GM18520 (cell line): ENCODE measurements at regions not wholly inside any gene's neighbourhood (a gene's known extent, or its start where the extent isn't known, plus 50 kb on each side); places are given as distances from the start of the nearest gene placed in this dataset.
"Not testable (repeated sequence)": the region's sequence is repeated elsewhere in the genome, so short reads cannot be mapped to it uniquely, and the experiment has no call there.

ENCODE experiments used
- ATAC-seq: cut with Tn5 transposase; IDR thresholded peaks from one replicate; pipeline ENCODE4 v1.9.1; 2021; ENCODE audit not compliant: unreplicated experiment

DNA sequence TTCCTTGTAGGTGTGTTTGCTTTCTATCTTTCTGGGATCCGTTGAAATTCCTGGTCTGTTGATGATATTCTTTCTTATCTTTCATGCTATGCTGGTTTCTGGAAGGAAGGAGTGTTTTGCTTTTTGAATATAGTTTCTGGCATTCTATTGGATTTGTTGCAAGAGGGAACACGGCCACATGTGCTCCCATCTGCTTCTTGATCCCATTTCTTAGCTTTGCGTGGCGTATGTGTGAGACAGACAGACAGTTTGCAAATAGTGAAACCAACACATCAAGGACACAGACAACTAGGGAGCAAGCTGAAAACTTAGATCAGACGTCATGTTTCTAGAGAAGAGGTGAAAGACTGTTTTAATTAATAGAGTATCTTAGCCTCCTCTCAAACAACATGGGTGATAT lies 261.9 kb upstream of the PUDP start:
- ATAC-seq, result no peak

DNA sequence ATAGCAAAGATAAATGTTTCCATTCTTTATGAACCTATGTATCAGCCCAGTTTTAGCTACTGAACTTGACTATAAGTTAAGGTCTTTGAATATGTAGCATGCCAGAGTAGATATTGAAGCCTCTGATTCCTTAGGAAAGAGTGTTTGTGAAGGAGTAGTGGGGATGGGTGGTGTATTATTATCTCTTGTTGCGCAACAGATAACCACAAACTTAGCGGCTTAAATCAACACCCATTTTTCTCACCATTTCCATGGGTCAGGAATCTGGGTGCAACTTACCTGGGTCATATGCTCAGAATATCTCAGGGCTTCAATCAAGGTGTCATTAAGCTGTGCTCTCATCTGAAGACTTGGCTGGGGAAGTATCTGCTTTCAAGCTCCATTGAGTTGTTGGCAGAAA lies 251.4 kb upstream of the PUDP start:
- ATAC-seq, result no peak

DNA sequence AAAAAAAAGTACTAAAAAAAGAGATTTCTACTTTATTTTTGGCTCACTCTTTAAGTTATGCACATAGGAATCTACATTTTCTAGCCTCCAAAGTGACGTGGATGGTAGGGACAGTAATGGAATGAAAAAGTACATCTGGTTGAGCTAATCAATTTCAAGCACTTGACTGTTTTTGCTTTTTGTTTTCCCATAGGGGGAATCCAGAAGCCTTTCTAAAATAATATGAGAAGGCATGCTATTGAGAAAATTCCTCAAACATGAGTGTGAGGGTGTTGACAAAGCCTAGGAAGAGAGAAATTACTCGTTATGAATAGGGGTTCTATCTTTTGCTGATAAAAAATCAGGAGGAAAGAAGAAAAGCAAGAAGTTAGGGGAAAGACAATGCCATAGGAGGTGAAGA lies 242.5 kb upstream of the PUDP start:
- ATAC-seq, result no peak

DNA sequence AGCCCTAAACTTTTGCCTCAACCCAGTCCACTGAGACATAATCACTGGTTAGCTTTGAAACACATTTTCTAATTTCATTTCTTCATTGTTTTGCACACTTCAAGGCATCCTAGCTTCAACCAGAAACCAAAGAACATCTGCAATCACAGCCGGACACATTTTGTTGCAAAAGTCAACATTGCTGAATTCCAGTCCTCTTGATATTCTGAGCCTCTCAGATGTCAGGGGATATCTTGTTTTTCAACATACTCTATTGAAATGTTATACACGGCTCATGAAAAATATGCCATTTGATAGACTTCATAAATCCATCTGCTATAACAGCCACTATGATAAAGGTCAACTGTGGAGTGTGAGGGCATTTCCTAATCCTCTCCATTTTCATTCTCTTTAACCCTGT lies 241.6 kb upstream of the PUDP start:
- no peak for ATAC-seq

DNA sequence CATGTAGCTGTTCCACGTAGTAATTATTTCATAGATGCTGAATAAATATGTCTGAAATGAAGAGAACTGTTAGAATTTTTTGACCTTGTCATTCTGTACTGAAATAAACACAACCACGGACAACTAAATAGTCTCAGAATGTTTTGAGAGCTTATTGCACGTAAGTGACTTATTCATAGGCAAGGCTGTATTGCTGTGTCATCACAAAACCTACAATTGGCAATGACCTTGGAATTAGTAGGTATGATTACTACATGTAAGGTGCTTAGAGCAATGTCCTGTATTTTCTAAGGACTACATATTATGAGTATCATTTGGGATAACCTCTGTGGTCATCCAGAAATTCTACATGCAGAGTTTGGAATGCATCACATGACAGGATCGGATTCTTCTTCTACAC lies 237.2 kb upstream of the PUDP start:
- no peak for ATAC-seq

DNA sequence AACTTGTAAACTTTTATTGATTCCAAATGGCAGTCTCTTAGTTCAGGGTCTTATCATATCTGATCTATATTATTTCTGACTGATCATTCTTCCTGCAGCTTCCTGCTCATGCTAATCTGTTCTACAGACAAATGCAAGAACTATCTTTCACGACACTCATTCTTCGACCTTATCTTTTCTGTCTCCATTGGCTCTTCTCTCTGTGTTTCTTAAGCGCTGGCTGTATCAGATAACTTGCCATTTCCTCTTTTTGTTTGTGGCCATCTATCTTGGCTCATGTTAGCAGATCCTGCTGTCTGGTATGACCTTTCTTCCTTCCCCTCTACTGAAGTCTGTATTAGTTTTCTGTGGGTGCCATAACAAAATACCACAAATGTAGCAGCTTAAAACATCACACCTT lies 230.5 kb upstream of the PUDP start:
- ATAC-seq, result no peak

DNA sequence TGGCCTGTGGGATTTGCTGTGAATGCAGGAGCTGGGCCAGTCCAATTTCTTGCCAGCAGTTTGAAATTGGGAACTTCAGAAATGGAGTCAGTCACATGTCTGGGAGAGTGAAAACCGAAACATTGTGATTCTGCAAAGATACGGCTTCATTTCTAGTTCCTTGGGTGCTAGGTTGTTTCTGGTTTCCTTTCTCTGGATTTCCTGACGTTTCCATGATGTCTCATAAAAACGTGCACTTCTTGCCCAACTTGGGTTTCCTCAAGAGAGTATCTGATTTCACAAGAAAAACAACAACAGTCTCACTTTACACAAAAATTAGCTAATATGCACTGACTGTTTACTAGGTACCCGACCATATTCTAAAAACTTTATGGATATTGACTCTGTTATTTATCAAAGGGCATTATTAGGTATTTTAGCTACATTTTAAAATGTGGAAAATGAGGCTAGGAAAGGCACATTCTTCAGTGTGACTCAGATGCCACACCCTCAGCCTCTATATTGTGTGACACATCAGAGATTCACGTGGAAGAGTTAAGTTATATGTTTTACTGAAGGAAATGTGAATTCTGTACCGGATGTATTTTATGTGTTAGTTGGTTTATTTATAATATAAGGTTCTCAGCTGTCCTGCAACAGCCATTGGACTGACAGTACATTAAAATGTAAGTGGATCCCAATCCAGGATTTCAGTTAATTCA lies 225.0 kb upstream of the PUDP start:
- no peak for ATAC-seq

DNA sequence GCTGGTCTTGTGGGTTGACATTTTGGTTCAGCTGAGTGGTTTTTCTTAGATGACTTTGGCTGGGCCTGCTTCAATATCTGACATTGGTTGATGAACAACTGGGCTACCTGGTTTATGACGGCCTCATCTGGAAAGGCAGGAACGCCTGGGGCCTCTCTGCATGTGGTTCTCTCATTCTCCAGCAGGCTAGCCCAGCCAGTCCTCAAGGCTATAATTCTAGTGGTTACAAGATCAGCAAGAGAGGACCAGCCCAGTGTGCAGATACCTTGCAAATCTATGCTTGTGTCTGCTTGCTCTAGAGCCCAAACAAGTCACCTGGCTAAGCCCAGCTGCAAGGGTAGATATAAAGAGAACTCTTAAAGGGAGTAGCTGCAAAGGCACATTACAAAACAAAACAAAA lies 214.2 kb upstream of the PUDP start:
- ATAC-seq, result no peak

DNA sequence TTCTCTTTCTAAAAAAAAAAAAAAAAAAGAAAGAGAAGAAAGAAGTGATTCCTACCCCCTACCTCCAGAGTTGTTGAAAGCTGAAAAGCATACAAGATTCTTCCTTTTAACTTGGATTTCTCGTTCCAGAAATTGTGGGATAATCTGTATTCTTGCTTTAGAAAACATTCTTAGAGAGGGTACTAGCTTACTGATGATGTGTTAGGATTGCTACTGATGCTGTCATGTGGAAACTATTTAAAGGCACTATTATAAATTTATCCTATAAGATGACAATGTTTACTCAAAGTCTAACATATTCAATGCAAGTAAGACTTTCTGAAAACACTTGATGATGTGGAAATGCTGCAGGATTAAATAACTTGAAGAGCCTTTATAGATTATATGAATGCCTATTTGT lies 204.0 kb upstream of the PUDP start:
- no peak for ATAC-seq

DNA sequence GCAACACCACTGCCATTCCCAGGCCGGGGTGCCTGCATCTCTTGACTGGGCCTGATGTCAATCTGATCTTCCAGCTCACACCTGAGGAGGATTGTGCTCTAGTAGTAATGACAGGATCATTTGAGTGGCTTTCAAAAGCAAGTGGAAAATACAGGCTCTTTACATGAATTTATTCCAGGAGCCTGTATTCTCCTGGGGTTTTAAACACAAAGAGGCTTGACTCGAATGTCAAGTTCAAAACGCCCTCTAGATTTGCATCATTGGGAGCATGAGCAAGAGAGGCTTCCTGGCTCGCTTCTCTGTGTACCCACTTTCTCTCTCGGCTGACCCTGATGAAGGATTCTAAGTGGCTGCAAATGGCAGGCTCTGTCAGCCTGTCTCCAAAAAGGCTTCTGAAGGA lies 199.5 kb upstream of the PUDP start:
- ATAC-seq, result no peak

DNA sequence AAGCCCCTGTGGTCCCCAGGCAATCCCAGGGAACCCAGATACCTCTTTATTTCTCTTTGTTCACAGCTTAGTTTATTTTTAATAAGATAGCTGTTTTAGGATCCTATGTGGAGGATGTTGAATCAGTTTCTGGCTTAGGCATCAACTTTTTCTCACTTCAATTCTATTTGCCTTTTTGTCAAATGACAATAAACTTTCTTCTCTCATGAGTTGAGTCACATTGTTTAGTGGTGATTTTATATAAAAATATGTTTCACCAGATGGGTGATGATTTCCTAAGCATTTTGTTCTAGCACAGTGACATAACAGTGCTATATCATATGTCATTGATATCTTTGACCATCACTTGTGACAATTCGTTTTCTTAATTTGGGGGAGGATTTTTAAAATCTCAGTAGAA lies 198.1 kb upstream of the PUDP start:
- ATAC-seq, result no peak

DNA sequence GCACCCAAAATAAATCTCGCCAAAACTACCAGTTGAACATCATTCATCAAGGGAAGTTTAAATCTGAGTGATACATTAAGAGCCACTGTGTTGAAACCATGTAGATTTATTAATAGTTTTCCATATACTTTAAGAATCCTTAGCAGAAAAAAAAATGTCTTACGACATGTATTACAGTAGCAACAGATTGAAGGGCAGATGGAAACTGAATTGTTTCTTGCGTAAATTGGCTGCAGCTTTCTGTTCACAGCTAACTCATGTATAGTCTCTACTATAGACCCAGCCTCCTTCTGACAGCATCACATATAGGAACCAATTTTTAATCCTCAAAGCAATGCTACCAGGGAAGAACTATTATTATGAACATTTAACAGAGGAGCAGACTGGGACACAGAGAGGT lies 195.2 kb upstream of the PUDP start:
- ATAC-seq, result no peak

DNA sequence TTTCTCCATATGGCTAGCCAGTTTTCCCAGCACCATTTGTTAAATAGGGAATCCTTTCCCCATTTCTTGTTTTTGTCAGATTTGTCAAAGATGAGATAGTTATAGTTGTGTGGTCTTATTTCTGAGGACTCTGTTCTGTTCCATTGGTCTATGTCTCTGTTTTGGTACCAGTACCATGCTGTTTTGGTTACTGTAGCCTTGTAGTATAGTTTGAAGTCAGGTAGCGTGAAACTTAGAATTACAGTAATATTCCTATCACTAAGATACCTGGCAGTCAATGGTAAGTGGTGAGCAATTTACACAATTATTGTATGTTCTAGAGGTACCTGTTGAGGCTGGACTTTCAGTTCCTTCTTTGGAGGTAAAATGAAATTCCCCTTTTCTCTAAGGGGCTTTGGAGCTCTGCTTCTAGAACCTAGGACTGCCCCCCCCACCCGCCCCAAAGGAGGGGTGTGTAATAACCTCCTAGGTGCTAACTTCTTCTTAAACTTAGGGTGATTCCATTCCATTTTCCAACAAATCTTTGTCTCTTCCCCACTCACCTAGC lies 187.9 kb upstream of the PUDP start:
- ATAC-seq, result not testable (repeated sequence)

DNA sequence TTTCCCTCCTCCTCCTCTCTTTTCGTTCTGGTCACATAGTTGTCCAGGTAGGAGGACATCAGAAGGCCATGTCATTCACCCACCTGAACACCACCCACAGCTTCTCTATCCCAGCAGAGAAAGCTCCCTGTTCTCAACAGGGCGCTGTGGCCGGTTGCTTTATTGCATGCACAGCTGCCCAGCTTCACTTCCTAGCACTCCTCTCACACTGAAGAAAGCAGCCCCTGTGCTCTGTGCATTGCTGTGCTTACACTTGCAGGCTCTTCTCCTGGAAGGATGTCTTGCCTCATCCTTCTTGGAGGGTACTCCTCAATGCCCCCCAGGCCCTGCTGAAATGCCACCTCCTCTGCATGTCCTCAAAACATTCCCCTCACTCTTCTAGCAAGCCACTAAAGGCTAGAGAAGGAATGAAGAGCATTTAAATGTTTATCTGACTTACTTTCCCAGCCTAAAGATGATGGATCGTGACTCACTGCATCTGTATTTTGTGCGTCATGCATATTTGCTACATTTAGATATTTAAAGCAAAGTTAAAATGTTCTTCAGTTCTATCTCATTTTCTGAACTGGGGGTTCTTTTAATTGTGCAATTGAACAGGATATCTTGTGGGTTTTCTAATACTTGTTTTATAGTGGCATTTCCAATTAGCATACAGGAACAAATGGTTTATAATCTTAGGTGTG lies 186.4 kb upstream of the PUDP start:
- ATAC-seq, result no peak

DNA sequence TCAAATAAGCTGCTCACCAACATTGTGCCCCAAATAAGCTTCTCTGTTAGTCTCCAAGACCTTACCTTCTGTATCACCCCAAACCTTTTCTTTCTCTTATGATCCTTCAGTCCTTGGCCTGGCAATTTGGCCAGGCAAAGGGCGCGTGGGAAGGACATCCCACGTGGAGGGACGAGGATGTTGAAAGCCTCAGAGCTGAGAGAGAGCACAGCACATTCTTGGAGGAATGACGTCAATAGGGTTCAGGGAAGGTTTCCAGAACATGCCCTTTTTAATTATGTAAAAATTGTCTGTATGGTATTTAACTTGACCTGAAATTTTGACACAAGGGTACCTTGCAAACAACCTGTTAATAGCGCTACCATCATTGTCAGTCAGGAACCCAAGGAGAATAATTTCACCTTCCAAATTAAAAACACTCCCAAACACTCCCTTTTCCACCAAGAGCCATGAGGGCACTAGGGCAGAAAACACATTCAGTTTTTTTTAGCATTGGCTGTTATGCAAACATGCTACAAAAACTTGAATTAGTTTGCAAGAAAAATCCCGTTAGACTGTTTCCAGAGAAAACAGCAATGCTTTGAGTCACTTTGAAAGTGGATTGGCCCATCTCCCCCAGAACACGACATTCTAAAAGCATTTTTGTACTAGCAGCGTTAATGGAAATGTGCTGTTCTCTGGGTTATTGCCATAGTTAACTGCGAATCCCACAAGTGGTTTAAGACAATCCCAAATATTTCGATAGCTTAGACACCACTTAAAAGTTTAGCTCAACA lies 183.2 kb upstream of the PUDP start:
- no peak for ATAC-seq

DNA sequence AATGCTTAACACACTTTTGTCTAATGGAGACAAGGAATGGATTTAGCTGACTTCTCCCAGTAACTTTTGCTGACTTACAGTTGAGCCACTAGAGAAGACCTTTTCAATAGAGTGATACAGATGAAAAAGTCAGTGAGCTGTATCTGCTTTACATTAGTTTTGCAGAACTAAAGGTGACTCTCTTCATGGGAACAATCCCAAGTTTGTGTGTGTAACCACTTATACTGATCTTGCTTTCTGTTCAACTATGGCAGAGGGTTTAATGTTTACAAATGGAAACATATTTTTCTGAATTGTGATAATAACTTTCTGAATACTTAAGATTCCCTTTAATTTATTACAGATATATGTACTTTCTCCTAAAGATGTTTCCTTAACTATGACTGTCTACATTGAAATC lies 182.6 kb upstream of the PUDP start:
- no peak for ATAC-seq

DNA sequence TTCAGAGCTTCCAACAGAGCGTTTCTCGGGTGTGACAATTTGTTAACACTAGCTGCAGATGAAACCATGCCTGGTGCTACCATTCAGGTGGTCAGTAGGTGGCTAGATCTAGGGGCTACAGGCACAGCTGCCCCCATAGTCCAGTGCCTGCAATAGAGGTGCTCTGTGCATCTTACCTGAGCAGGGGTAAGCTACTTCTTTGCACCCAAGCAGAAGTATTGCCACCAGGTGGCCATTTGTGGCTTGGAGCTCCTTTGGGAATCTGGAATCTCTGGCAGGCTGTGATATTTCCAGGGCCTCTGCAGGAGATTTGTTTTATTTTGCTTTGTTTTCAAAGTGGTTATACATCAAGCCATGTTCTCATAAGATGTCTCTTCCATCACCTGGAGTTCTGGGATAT lies 170.7 kb upstream of the PUDP start:
- ATAC-seq, result no peak

DNA sequence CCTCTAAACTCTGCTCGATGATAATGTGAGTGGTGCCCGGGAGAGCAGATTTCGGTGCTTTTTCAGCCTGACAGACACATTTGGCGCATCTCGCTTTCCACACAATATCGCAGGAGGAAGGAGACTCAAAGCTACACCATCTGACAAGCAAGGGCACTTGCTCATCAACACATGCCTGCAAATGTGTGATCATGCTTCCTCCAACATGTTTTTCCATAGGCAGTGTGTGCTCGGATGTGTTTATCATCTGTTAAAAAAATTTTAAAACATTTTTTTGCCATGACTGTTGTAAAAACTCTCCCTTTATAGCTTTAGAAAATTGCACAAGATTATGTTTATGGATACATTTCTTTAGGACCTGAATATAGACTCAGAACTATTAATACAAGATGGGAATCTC lies 170.3 kb upstream of the PUDP start:
- no peak for ATAC-seq

DNA sequence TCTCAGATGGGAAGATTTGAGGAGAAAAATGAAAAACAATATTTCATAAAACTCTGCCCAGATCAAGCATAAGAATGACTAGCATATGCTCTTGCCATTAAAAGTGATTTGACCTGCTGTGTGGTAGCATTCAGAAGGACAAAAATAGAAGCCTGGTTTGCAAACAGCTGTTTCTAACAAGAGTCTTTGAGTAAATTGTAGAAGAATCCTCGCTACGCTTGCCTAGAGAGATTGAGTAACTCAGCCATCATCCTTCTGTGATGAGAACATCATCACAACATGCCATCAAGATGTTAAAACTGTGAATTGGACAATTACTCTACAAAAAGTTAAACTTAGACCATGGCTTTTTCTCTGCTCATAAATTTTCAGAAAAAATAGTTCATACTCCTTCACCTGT lies 168.9 kb upstream of the PUDP start:
- ATAC-seq, result no peak

DNA sequence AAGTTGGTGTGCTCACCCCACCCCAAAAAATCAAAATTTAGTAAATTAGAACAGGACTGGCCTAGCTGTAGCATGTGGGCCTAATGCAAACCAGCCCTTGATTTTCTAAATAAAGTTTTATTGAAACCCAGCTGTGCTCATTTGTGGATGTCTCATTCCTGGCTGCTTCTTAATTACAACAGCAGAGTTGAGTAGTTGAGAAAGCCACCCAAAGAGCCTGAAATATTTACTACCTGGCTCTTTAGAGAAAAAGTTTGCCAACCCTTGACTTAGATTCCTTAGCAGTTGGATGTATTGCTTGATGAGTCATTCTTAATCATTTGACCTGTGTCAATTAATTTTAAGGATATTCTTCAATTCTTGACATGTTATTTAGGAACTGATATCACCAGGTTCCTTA lies 168.3 kb upstream of the PUDP start:
- no peak for ATAC-seq

DNA sequence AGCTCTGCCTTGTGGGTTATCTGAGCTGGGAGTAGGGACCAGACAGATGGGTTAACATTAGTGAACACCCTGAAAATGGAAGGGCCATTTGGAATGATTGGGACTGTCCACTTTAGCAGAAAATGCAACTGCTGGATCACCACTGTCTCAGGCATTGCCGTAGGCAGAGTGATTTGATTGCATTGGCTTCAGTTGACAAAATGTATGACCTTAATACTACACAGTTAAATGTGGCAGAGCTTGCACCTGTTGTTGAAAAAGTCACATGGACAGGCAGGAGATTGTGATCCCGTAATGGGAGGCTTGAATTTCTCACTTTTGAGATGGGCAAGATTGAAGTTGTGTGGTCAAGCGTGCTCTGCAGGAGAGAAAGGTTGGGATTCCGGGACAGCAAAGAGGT lies 166.5 kb upstream of the PUDP start:
- ATAC-seq, result no peak

DNA sequence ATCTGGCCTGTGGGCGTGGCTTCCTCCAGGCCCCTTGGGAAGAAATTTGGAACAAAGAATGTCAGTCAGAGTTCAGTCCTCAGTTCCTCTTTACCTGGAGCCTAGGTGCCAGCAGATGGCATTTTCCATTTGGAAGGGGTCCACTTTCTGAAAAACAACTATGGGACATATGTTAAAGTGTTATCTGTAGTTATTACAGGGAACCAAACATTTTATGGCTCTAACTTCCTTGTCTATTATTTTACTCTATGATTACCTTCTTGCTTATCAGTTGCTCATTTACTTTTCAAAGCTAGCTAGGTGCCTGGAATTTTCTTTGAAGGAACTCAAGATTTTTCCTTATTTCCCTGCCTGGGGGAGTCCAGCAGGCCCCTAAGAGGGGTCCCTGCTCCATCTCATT lies 159.8 kb upstream of the PUDP start:
- ATAC-seq, result no peak
